ENCODE measurements at regions not wholly inside any gene's neighbourhood (a gene's known extent, or its start where the extent isn't known, plus 50 kb on each side); places are given as distances from the start of the nearest gene placed in this dataset.

DNA sequence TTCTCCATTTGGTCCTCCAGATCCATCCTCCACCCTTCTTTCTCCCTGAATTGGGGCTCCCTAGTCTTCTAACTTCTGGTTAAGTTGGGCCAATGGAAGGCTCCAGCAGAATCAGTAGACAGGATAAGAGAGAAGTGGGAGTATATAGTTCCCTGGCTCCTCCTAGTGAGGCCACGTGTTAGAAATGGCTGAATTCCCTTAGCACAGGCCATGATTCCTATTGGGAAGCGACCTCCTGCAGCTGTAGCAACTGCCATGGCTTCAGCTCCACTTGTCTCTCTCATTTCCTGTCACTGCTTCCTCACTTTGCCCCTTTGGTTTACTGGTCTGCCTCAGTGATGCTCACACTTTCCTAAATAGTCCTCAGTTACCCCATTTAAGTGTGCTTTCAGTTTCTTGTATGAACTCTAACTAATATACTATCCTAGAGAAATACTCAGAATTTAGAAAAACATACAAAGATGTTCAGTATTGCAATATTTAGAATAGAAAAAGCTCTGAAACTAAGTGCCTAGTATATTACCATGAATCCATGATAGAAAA lies 104.8 kb upstream of the SMARCA2 start (continued):
- TF ChIP-seq YY1 (IDR thresholded peaks at IDR 0.05; ENCODE audit: low read depth) (no peak), GATA2 (CRISPR knock-in tag; IDR thresholded peaks at IDR 0.05) (no peak)

DNA sequence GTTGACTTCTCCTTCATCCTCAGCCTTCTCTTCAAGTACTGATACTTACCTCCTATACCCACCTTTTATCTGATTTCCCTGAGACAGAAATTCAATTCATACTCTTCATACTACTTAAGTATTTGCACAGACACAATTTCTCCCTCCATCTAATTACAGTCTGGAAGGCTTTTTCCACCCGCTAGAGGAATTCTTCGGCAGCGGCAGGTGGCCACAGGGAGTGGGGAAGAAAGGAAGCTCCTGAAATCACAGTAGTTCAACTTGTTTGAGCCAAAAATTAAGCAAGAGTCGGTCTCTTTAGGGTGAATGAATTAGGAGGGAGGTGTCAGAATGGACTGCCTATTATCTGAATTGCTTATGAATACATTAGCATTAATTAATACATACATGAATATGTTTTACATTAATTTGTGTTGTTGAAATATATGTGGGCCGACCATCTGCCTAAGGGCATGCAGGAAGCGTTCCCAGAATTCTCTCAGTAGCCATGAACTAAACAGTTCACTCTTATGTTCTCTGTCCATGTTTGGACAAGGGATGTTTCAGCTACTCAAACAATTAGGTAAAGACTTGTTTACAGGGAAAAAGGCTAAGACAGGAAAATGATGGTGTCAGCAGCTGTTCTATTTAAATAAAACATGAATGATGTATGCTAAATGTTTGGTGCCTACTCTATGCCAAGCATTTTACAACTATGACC lies 101.4 kb upstream of the SMARCA2 start:
- no peak overlapping the region for H3K27ac ChIP-seq (ENCODE audit: low read depth in 2 of 2, low read length in 1 of 2)
- CTCF ChIA-PET = interaction anchor here (2.4 kb wide), 1 partner anchor 173 kb away, joined by 6 read pairs; no protein-coding TSS in a partner anchor
- 52% methylated on average over 6 of the region's 6 CpGs for WGBS (ENCODE audit: low lambda C conversion rate)

DNA sequence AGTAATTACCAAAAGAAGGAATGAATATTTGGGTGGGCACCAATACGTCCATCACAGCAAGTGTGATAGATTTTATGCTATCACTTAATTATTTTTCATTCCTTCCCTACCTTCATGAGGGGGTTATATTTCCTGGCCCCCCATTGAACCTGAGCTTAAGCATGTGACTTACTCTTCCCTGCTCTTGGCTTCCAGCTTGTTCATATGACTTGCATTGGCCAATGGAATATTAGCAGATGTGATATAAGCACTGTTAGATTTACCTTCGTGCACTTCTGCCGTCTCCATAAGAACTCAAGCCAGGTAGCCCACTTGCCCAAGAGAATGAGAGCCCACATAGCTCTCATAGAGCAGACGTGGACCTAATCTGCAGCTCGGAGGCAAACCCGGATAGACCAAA lies 99.1 kb upstream of the SMARCA2 start:
- CTCF ChIA-PET = interaction anchor here (1.5 to 2.4 kb wide), 2 partner anchors 26 to 171 kb away, joined by 3 to 6 read pairs; no protein-coding TSS in a partner anchor
- no peak for DNase-seq
- Histone ChIP-seq H3K4me2 (peak overlapping the region; percentile 64), H3K9me3 (no peaks in the 10 kb centered on the region), H3K4me3 (ENCODE audit: low read depth in 2 of 2, low read length in 1 of 2) (peak overlapping the region; percentile 26 to 49; a peak in 3 of 4 replicates), H2AFZ (ENCODE audit: low read depth) (peak overlapping the region; percentile 57; the same call in 1 of the 2 replicates), H3K9ac (no peak overlapping the region), H3K9me2 (no peaks in the 10 kb centered on the region), H3K27ac (ENCODE audit: low read depth in 2 of 2, low read length in 1 of 2) (no peak overlapping the region), H4K20me1 (ENCODE audit: insufficient read depth) (no peaks in the 10 kb centered on the region), H3F3A (replicated peaks; ENCODE audit: insufficient read depth) (no peaks in the 10 kb centered on the region), H3K27me3 (ENCODE audit: insufficient read depth) (no peaks in the 10 kb centered on the region), H3K79me2 (ENCODE audit: insufficient read depth) (no peaks in the 10 kb centered on the region), H3K36me3 (replicated peaks in 1 of 2; ENCODE audit: control insufficient read depth in 1 of 2, insufficient read depth in 2 of 2, low read length in 1 of 2) (no peaks in the 10 kb centered on the region), H3K4me1 (ENCODE audit: control insufficient read depth in 1 of 2, insufficient read depth in 2 of 2, low read depth in 1 of 2, low read length in 1 of 2) (peaks cover 0 to 10% of the 10 kb centered on the region in 2 experiments; a peak in 2 of 4 replicates)
- WGBS (ENCODE audit: low lambda C conversion rate) = 69% methylated on average over 6 of the region's 6 CpGs
- POLR2A ChIA-PET = no interaction called here
- no peak for TF ChIP-seq GATA2 (CRISPR knock-in tag; IDR thresholded peaks at IDR 0.05)
- no peak for TF ChIP-seq YY1 (IDR thresholded peaks at IDR 0.05; ENCODE audit: low read depth)

More for the DNA sequence above, 101.4 kb upstream of the SMARCA2 start:
- no peaks in the 10 kb centered on the region for H3F3A ChIP-seq (replicated peaks; ENCODE audit: insufficient read depth)
- no peak for DNase-seq
- H3K9me2 ChIP-seq = no peaks in the 10 kb centered on the region
- no peak overlapping the region for H3K9ac ChIP-seq
- no peak overlapping the region for H2AFZ ChIP-seq (ENCODE audit: low read depth)
- H3K4me3 ChIP-seq (ENCODE audit: low read depth in 2 of 2, low read length in 1 of 2) = no peak overlapping the region
- TF ChIP-seq FOXJ3 (CRISPR knock-in tag; IDR thresholded peaks at IDR 0.05) (no peak), TEAD4 (IDR thresholded peaks at IDR 0.05; ENCODE audit: borderline replicate concordance, insufficient read depth) (no peak), JUND (IDR thresholded peaks at IDR 0.05) (no peak), GATA2 (CRISPR knock-in tag; IDR thresholded peaks at IDR 0.05) (no peak), RFX5 (IDR thresholded peaks at IDR 0.05; ENCODE audit: low read length) (no peak), FOSL2 (IDR thresholded peaks at IDR 0.05; ENCODE audit: borderline replicate concordance, low read depth) (no peak)
- TF ChIP-seq, protein P1, sequence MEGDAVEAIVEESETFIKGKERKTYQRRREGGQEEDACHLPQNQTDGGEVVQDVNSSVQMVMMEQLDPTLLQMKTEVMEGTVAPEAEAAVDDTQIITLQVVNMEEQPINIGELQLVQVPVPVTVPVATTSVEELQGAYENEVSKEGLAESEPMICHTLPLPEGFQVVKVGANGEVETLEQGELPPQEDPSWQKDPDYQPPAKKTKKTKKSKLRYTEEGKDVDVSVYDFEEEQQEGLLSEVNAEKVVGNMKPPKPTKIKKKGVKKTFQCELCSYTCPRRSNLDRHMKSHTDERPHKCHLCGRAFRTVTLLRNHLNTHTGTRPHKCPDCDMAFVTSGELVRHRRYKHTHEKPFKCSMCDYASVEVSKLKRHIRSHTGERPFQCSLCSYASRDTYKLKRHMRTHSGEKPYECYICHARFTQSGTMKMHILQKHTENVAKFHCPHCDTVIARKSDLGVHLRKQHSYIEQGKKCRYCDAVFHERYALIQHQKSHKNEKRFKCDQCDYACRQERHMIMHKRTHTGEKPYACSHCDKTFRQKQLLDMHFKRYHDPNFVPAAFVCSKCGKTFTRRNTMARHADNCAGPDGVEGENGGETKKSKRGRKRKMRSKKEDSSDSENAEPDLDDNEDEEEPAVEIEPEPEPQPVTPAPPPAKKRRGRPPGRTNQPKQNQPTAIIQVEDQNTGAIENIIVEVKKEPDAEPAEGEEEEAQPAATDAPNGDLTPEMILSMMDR (IDR thresholded peaks at IDR 0.05) = no peak
- POLR2A ChIA-PET = no interaction called here
- H3K4me2 ChIP-seq = no peak overlapping the region
- H4K20me1 ChIP-seq (ENCODE audit: insufficient read depth) = no peaks in the 10 kb centered on the region
- no peaks in the 10 kb centered on the region for H3K36me3 ChIP-seq (replicated peaks in 1 of 2; ENCODE audit: control insufficient read depth in 1 of 2, insufficient read depth in 2 of 2, low read length in 1 of 2)
- H3K9me3 ChIP-seq = no peaks in the 10 kb centered on the region
- H3K79me2 ChIP-seq (ENCODE audit: insufficient read depth) = no peaks in the 10 kb centered on the region
- H3K4me1 ChIP-seq (ENCODE audit: control insufficient read depth in 1 of 2, insufficient read depth in 2 of 2, low read depth in 1 of 2, low read length in 1 of 2) = peaks cover 0 to 10% of the 10 kb centered on the region in 2 experiments; a peak in 2 of 4 replicates
- H3K27me3 ChIP-seq (ENCODE audit: insufficient read depth) = no peaks in the 10 kb centered on the region
